Gastrocnemius medialis (tissue), 4 donors: ENCODE measurements at regions not wholly inside any gene's neighbourhood (a gene's known extent, or its start where the extent isn't known, plus 50 kb on each side); places are given as distances from the start of the nearest gene placed in this dataset.

ENCODE experiments used
- ATAC-seq, 2 donors: fragments of 150-250 bp; one replicate each; pipeline ENCODE4 v1.9.1; 2016
- DNase-seq, 2 donors: peaks; one replicate each; pipeline ENCODE4 v3.0.0-alpha.2; 2019
- H3K27ac ChIP-seq, 4 donors: fragments of 200-600 bp; sonication (generic); 1 replicate in 1 of 4; 2 replicates in 3 of 4; pipeline ENCODE4 v1.5.1; 2016 to 2018; ENCODE audit warnings: mild to moderate bottlenecking in 2 of 4, moderate library complexity in 1 of 4
- H3K27me3 ChIP-seq, 3 donors: fragments of 200-600 bp; sonication (generic) in 2 of 3; 1 replicate in 1 of 3; 2 replicates in 2 of 3; pipeline versions ENCODE4 v1.5.1 to v1.6.0; 2016 to 2019; ENCODE audit warnings: mild to moderate bottlenecking in 1 of 3, moderate library complexity in 1 of 3
- H3K36me3 ChIP-seq, 2 donors: fragments of 200-600 bp; sonication (generic) in 1 of 2; one replicate each; pipeline ENCODE4 v1.5.1; 2017 to 2018
- H3K4me1 ChIP-seq, 2 donors: fragments of 200-600 bp; sonication (generic) in 1 of 2; one replicate each; pipeline ENCODE4 v1.5.1; 2016 to 2017; ENCODE audit warnings: mild to moderate bottlenecking in 2 of 2
- H3K4me3 ChIP-seq, 4 donors: fragments of 200-600 bp; sonication (generic) in 3 of 4; 1 replicate in 1 of 4; 2 replicates in 3 of 4; pipeline ENCODE4 v1.5.1; 2016 to 2019; ENCODE audit warnings: mild to moderate bottlenecking in 2 of 4
- H3K9me3 ChIP-seq, 3 donors: fragments of 200-600 bp; sonication (generic) in 2 of 3; 1 replicate in 1 of 3; 2 replicates in 2 of 3; pipeline ENCODE4 v1.5.1; 2016 to 2019
- POLR2A ChIP-seq, 2 donors: fragments of 450-650 bp; IDR thresholded peaks; one replicate each; pipeline ENCODE4 v1.6.1; 2017; ENCODE audit warnings: antibody characterized with exemption in 2 of 2, mild to moderate bottlenecking in 2 of 2, moderate library complexity in 2 of 2
- in situ Hi-C, 4 donors: fragments of 200-750 bp; cut with MboI; loops; one replicate each; pipeline versions ENCODE4 v1.15.0 to v1.8.0; 2017; ENCODE audit warnings: low sequenced_read_pairs in 4 of 4
- intact Hi-C: fragments of 100-400 bp; cut with DNase I; formaldehyde crosslinking; loops from one replicate; pipeline ENCODE4 v1.15.1; 2023; ENCODE audit warnings: low total_unique reads
- TF ChIP-seq, protein P1 (sequence below), 5 experiments: fragments of 450-650 bp in 3 of 5; fragments of 200-600 bp in 2 of 5; sonication (generic) in 2 of 5; IDR thresholded peaks in 4 of 5; conservative IDR thresholded peaks in 1 of 5; 1 replicate in 4 of 5; 2 replicates in 1 of 5; pipeline ENCODE4 v1.5.1; 2016 to 2019; ENCODE audit warnings: antibody characterized with exemption in 5 of 5, mild to moderate bottlenecking in 3 of 5, moderate library complexity in 3 of 5

DNA sequence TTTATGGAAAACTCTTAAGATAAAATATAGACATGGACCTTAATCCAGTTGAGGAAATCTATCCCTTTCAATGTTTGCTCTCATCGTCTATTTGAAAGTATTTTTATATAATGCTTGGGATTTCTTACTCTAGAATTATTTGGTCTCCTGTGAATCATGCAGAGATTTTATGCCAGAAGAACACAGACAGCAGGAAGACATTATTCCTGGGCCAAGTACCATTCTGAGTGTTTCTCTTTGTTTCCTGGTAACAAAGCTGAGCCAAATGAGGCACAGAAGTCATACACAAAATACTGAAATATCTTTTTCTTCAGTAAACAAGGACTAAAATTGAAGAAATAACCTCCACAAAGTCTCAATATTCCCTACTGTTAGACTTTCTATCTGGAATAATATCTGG lies 538.2 kb upstream of the EYS start:
- intact Hi-C loops (no loop called here), in situ Hi-C loops (no loop called here)
- Histone ChIP-seq H3K4me1 (no peaks in the 10 kb centered on the region), H3K4me3 (no peak overlapping the region), H3K27ac (no peak overlapping the region), H3K27me3 (no peaks in the 10 kb centered on the region), H3K9me3 (no peaks in the 10 kb centered on the region), H3K36me3 (no peaks in the 10 kb centered on the region)
- DNase-seq (no peak), ATAC-seq (no peak)
- TF ChIP-seq, protein P1, sequence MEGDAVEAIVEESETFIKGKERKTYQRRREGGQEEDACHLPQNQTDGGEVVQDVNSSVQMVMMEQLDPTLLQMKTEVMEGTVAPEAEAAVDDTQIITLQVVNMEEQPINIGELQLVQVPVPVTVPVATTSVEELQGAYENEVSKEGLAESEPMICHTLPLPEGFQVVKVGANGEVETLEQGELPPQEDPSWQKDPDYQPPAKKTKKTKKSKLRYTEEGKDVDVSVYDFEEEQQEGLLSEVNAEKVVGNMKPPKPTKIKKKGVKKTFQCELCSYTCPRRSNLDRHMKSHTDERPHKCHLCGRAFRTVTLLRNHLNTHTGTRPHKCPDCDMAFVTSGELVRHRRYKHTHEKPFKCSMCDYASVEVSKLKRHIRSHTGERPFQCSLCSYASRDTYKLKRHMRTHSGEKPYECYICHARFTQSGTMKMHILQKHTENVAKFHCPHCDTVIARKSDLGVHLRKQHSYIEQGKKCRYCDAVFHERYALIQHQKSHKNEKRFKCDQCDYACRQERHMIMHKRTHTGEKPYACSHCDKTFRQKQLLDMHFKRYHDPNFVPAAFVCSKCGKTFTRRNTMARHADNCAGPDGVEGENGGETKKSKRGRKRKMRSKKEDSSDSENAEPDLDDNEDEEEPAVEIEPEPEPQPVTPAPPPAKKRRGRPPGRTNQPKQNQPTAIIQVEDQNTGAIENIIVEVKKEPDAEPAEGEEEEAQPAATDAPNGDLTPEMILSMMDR (IDR thresholded peaks at IDR 0.05 in 4 of 5, conservative IDR thresholded peaks at IDR 0.05 in 1 of 5), result no peak
- TF ChIP-seq POLR2A (IDR thresholded peaks at IDR 0.05), result no peak

GRCh38 chr6:66238851-66239250 lies 531.8 kb upstream of the EYS start:
- no peaks in the 10 kb centered on the region for H3K9me3 ChIP-seq
- no peaks in the 10 kb centered on the region for H3K4me1 ChIP-seq
- no peak for DNase-seq
- in situ Hi-C loops (no loop called here), intact Hi-C loops (no loop called here)
- TF ChIP-seq POLR2A (IDR thresholded peaks at IDR 0.05), result no peak
- TF ChIP-seq, protein P1 (IDR thresholded peaks at IDR 0.05 in 4 of 5, conservative IDR thresholded peaks at IDR 0.05 in 1 of 5), result no peak
- H3K36me3 ChIP-seq, result no peaks in the 10 kb centered on the region
- H3K27me3 ChIP-seq, result no peaks in the 10 kb centered on the region
- no peak for ATAC-seq
- no peak overlapping the region for H3K4me3 ChIP-seq
- no peak overlapping the region for H3K27ac ChIP-seq

GRCh38 chr6:66232890-66233289 lies 525.9 kb upstream of the EYS start:
- ATAC-seq (no peak), DNase-seq (no peak)
- no peak overlapping the region for H3K4me3 ChIP-seq
- no peaks in the 10 kb centered on the region for H3K27me3 ChIP-seq
- in situ Hi-C loops, result no loop called here
- H3K4me1 ChIP-seq, result no peaks in the 10 kb centered on the region
- intact Hi-C loops, result no loop called here
- no peaks in the 10 kb centered on the region for H3K9me3 ChIP-seq
- H3K27ac ChIP-seq, result no peak overlapping the region
- TF ChIP-seq POLR2A (IDR thresholded peaks at IDR 0.05), result no peak
- H3K36me3 ChIP-seq, result no peaks in the 10 kb centered on the region

DNA sequence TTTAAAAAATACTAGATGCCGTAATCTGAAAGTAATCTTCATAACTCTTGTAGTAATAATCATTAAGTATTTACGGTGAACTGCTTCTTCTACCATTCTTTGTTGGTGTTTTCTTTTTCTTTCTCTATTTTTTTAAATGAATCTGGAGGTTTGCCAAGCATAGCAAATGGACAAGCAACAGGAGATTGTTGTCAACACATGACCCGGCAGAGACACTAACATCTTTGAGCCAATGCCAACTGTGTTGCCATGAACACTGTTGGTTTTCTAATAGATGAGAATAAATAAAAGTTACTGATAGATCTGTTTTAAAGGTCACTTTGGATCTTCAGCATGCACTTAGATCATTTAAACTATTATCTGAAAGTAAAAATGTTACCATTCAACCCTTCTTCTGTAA lies 523.6 kb upstream of the EYS start:
- in situ Hi-C loops (no loop called here), intact Hi-C loops (no loop called here)

DNA sequence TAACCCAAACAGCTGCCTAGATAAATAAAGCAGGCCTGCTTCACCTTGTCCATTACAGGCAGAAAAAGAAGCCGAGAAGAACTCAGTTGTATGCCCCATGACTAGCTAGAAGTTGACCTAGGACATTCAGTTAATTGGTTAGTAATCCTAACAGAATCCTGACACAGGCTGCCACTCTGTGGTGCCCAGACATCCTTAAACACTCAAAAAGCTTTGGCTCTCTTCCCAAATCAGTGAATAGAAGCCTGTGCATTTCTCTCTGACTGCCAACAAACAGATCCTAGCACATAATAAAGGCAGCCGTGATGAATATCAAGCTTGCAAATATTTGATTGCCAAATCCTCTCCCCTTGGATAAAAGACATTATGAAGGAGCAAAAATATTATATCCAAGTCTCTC lies 519.1 kb upstream of the EYS start:
- no peaks in the 10 kb centered on the region for H3K36me3 ChIP-seq
- ATAC-seq (no peak), DNase-seq (no peak)
- H3K27me3 ChIP-seq, result no peaks in the 10 kb centered on the region
- intact Hi-C loops (no loop called here), in situ Hi-C loops (no loop called here)
- no peaks in the 10 kb centered on the region for H3K4me1 ChIP-seq
- H3K4me3 ChIP-seq, result no peak overlapping the region
- no peaks in the 10 kb centered on the region for H3K9me3 ChIP-seq
- no peak overlapping the region for H3K27ac ChIP-seq
- no peak for TF ChIP-seq POLR2A (IDR thresholded peaks at IDR 0.05)
- TF ChIP-seq, protein P1 (IDR thresholded peaks at IDR 0.05 in 4 of 5, conservative IDR thresholded peaks at IDR 0.05 in 1 of 5), result no peak

More for the DNA sequence above, 523.6 kb upstream of the EYS start:
- ATAC-seq (no peak), DNase-seq (no peak)
- Histone ChIP-seq H3K36me3 (no peaks in the 10 kb centered on the region), H3K4me3 (no peak overlapping the region), H3K27ac (no peak overlapping the region), H3K4me1 (no peaks in the 10 kb centered on the region), H3K9me3 (no peaks in the 10 kb centered on the region), H3K27me3 (no peaks in the 10 kb centered on the region)
- TF ChIP-seq POLR2A (IDR thresholded peaks at IDR 0.05), result no peak
- TF ChIP-seq, protein P1 (IDR thresholded peaks at IDR 0.05 in 4 of 5, conservative IDR thresholded peaks at IDR 0.05 in 1 of 5), result no peak
